HG03159 (cell line): ENCODE measurements at regions not wholly inside any gene's neighbourhood (a gene's known extent, or its start where the extent isn't known, plus 50 kb on each side); places are given as distances from the start of the nearest gene placed in this dataset.
"Not testable (repeated sequence)": the region's sequence is repeated elsewhere in the genome, so short reads cannot be mapped to it uniquely, and the experiment has no call there.

ENCODE experiments used
- ATAC-seq: cut with Tn5 transposase; IDR thresholded peaks from one replicate; pipeline ENCODE4 v1.9.1; 2021; ENCODE audit warnings: mild to moderate bottlenecking, moderate library complexity; ENCODE audit not compliant: unreplicated experiment

DNA sequence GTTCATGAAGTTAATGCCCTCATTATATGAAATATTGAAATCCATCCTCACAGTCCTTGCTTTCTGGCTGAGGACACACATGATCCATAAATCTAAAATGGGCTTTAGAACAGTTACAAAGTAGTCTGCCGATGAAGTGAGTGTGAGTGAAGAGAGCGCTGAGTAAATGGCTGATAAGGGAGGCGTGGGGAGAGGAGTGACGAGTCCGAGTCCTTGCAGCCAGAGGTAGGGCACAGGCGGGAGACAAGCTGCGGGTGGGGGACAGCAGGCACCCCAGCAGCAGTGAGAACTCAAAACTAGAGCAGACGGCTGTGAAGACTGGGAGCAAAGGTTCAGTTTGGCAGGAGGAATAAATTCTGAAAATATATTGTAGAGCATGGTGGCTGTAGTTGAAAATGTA, 140.1 kb upstream of the ATP2B1 start:
- no peak for ATAC-seq

DNA sequence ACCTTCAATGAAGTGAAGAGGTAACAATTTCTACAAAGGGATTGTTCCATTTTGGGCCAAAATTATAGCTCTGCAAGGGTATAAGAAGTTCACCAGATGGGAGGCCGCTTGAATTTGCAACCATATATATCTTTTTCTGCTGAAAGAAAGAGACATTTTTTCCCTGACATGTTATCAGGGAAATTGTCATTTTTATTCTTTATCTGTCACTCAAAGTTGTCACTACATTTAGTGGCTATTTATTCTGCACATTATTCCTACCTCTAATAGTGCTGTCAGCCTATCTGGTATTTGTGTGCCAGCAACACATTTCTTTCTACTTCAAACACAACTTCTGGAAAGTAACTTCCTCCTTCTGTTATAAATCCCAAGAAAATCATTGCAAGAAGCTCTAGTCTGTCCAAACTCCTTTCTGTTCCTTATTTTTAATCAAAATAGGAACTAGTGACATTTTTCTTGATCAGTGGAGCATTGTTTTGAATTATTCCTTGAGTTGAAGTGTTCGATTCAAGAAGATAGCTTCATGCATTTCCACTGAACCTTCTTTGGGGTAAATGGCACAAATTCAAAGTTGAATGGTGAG, 137.9 kb upstream of the ATP2B1 start:
- ATAC-seq, result no peak

- ATAC-seq, result no peak
These were observed 137.1 kb upstream of the ATP2B1 start for GRCh38 chr12:89845767-89846166.

DNA sequence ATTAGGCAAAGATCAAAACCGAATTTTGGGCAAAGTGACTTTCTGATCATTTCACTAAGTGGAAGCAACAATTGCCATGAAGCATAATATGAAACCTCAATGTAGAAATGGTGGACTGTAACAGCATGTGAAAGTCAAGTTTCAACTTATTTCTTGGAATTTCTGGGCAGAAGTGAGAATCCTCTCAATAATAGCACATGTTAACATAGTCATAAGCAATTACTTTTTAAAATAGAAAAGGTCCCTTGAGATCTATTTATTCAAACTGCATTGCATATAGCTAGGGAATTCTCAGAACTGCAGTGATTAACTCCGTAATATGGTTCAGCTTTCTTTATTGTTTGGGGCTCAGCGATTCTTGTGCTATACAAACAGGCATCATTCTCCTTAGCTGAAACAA, 136.7 kb upstream of the ATP2B1 start:
- ATAC-seq, result no peak

GRCh38 chr12:89844539-89844938, 135.9 kb upstream of the ATP2B1 start:
- no peak for ATAC-seq

DNA sequence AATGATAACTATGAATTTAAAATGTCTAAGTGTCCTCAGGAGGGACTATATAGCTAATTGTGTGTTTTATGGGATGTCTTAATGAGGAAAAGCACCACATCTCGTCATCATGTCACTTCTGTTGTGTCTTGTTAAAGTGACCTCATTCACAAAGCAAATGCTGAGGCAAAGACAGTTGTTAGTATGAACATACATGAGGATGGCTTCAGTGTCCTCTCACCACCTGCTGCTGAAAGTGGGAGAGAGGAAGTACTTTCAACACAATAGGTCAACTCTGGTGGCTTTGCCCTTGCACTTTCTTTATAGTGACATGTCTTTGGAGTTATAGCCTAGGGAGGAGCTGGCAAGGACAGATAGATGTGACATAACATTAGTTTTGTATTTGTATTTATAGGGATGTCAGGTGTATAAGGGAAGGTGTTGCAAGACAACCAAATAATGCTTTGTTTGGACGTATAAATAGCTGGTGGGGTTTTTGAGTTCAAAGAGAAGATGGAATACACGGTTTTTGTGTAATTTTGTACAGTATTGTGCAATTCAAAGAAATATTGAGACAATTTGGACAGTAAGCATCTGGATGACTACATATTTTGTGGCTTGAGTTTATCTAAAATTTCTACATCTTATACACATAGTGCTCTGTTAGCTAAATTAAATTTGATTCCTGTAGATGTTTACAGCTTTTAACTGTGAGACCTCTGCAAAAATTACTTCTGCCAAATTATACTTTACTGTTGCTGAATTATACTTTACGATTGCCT, 131.7 kb upstream of the ATP2B1 start:
- no peak for ATAC-seq

DNA sequence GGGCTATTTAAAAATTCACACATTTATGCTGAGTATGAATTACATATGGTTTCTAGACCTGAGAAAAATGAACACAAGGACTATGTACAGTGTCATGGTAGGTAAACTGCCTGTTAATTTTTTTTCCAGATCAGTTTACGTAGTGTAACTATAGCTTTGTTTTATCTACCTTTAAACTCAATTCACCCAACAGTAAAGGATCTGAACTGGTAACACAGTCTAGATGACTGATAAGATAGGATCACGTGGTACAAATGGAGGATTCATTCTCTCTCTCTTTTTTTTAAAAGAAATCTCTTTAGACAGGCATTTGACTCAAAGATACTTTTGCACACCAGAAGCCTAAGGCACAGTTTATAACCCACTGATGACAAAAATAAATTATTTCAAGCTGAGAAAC, 130.8 kb upstream of the ATP2B1 start:
- no peak for ATAC-seq

DNA sequence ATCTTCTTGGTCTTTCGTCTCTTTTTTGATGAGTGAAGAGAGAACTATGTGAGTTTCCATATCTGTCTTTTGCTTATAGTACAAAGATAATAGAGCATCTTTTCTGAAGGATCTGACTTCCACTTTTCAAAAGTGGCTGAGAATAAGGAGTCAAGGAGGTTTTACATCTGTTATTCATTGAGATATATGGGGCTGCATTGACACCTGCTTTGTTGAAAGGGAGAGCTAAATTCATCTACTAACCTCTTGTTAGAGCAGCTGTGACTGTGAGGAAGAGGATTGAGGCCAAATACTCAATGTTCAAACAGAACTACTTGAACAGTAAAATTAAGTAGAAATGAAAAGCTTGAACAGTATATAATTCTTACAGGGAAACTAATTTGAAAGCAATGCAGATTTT, 130.2 kb upstream of the ATP2B1 start:
- no peak for ATAC-seq

DNA sequence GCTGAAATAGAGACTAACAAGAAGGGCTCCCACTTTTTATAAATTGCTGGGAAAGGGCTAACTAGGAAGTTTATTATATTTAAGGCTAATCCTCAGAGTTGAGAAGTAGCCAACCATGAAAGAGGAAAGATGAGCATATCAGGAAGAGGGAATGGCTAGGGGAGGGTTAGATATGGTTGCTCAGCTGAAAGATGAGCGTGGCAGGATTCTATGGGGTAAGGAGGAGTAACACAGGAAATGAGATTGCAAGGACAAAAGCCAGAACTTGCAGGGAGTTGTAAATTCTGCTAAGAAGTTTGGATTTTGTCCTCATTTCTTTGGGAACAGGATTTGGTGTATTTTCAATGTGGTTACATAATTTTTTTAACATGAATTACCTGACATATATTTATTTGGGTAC, 127.4 kb upstream of the ATP2B1 start:
- no peak for ATAC-seq

- ATAC-seq, result no peak
These were observed 126.0 kb upstream of the ATP2B1 start for GRCh38 chr12:89834676-89835075.

GRCh38 chr12:89833337-89834252, 125.0 kb upstream of the ATP2B1 start:
- ATAC-seq, result no peak

DNA sequence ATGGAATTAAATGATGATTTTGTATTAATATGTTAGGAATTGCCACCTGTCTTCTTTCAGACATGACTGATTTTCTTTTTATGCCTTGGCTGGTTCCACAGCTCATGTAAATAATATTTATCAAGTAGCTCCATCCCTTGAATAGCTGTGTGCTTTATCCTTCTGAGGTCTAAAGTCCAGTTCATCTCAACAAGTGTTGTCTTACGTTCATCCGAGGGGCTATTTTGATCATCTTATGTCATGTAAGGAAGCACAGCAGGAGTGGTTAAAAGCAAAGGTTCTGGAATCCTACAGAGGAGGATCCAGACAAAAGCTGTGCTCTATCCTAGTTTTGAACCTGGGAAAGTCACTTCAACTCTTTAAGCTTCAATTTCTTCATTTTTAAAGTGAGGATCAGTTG, 123.7 kb upstream of the ATP2B1 start:
- ATAC-seq, result no peak

DNA sequence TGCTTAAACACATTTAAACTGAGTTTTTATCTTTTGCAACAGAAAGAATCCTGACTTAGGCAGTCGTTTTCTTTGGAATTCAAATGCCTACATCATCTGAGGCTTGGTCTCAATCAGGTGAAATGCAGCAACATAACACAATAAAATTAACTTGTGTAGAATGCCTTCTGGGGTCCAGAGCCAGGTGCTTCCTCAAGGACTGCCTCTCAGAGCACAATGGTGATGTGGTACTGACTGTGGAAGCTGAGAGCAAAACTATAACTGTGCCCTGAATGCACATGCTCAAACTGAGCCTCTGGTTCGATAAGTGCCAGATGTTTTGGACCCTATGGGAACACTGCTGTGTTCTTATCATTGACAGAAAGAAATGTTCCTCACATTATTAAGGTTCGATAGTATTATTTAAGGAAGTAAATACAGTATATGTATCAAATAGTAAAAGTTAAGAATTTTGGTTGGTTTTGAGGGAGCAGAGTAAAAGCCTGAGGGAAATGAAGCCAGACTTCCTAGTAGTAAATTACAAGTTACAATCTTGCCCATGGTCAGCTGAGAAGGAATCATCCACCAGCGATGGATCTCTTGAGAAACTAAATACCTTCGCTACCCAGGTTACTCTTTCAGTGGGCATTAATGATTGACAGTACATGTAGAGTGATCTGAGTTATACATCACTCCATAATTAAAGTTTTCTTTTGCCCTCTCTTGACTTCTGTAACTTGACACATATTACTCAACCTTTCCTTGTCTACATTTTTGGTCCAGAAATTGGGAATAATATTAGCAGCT, 122.9 kb upstream of the ATP2B1 start:
- ATAC-seq, result no peak

- ATAC-seq, result no peak
These were observed 120.9 kb upstream of the ATP2B1 start for GRCh38 chr12:89829434-89829975.

DNA sequence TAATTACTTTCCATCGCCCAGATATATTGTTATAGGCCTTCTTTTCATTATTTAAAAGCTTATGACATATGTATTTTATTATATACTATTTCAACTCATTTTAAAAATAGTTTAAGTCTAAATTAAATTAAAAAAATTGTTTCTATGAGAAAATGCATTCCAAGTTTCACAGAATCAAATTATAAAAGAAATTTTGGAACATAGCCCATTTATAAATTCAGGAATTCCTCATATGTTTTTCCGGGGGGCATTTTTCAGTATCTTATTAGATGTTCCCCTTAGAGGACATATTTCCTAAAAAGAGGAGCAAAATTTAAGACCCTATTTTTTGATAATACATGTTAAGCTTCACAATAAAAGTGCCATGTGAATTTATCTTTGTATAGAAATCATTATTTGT, 119.9 kb upstream of the ATP2B1 start:
- no peak for ATAC-seq

- ATAC-seq, result no peak
These were observed 119.0 kb upstream of the ATP2B1 start for GRCh38 chr12:89827592-89827991.

DNA sequence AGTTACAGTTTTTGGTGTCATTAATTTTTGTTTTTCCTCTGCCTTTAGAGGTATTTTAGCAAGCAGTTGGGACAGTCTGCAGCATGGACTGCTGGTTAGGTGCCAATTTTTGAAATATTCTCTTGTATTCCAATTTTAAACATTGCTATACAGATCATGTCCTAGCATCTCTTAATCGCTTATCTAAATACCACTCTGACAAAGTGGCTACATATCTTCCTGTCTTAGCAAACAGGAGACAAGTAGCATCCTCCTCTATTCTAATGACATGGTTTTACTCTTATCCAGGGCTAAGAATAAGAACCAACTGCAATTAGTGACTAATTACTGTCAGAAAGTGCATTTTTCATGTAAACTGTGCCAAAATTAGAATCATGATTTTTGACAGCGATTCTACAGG, 117.8 kb upstream of the ATP2B1 start:
- ATAC-seq, result no peak

DNA sequence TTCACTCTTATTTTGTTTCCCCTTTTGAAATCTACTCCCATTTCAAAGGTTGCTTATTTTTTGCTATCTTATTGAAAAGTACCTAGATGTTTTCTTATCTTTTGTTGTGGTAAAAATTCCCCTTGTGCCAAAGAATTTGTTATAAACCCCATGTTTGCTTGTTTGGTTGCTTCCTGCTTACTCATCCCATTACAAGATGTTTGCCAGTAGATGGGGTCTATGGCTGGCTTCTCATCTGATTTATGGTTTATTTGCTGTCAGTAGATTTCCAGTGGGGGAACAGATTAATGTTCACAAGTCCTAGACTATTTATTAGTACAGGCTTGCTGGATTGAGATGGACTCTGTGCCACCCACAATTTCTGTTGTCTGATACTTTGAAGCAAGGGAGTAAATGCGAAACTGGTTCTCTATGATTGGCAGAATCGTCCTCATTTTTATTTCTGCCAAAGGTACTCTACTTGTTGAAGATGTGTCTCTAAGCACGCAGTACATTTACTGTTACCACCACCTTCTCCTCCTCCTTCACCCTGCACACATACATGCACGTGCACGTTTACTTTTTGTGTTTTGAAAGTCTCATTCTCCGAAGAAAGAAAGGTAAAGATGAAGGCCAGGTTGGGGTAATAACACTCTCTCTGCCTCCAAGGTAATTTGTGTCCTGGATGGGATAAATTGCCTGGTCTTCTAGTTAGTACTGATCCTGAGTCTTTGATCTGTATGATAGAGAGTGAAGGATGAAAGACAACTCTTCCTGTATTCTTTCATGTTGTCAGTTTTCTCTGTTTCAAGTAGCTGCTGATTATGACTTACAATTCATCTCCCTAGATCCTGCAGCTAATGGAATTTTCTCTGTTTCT, 117.2 kb upstream of the ATP2B1 start:
- no peak for ATAC-seq

- no peak for ATAC-seq
These were observed 116.2 kb upstream of the ATP2B1 start for GRCh38 chr12:89824822-89825221.

- not testable (repeated sequence) for ATAC-seq
These were observed 114.4 kb upstream of the ATP2B1 start for GRCh38 chr12:89822992-89823391.
